Transverse colon (tissue), 3 donors: ENCODE measurements at regions not wholly inside any gene's neighbourhood (a gene's known extent, or its start where the extent isn't known, plus 50 kb on each side); places are given as distances from the start of the nearest gene placed in this dataset.

Source experiments
- POLR2A ChIP-seq: fragments of 450-650 bp; IDR thresholded peaks from one replicate; pipeline ENCODE4 v1.6.1; 2016; ENCODE audit warnings: antibody characterized with exemption, mild to moderate bottlenecking, moderate library complexity
- TF ChIP-seq, protein P1 (sequence below), 5 experiments: fragments of 200-600 bp in 3 of 5; fragments of 450-650 bp in 2 of 5; sonication (generic) in 3 of 5; IDR thresholded peaks; 1 replicate in 2 of 5; 2 replicates in 3 of 5; pipeline ENCODE4 v1.5.1; 2016 to 2017; ENCODE audit warnings: antibody characterized with exemption in 5 of 5, inconsistent platforms in 3 of 5, mild to moderate bottlenecking in 2 of 5, moderate library complexity in 1 of 5

DNA sequence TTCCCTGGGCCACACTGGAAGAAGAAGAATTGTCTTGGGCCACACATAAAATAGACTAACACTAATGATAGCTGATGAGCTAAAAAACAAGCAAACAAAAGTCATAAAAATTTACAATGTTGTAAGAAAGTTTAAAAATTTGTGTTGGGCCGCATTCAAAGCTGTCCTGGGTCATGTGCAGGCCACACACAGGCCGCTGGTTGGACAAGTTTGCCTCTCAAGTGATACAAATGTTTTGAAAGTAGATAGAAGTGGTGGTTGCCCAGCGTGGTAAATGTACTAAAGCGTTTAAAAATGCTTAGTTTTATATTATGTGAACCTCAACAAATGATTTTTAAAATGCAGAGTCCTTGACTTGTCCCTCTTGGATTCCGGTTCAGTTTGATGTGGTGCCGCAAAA lies 94.9 kb upstream of the TBCA start:
- TF ChIP-seq POLR2A = no peak
- TF ChIP-seq, protein P1, sequence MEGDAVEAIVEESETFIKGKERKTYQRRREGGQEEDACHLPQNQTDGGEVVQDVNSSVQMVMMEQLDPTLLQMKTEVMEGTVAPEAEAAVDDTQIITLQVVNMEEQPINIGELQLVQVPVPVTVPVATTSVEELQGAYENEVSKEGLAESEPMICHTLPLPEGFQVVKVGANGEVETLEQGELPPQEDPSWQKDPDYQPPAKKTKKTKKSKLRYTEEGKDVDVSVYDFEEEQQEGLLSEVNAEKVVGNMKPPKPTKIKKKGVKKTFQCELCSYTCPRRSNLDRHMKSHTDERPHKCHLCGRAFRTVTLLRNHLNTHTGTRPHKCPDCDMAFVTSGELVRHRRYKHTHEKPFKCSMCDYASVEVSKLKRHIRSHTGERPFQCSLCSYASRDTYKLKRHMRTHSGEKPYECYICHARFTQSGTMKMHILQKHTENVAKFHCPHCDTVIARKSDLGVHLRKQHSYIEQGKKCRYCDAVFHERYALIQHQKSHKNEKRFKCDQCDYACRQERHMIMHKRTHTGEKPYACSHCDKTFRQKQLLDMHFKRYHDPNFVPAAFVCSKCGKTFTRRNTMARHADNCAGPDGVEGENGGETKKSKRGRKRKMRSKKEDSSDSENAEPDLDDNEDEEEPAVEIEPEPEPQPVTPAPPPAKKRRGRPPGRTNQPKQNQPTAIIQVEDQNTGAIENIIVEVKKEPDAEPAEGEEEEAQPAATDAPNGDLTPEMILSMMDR (IDR thresholded peaks at IDR 0.05) = no peak
